Kasumi-1 (cell line): ENCODE measurements at regions not wholly inside any gene's neighbourhood (a gene's known extent, or its start where the extent isn't known, plus 50 kb on each side); places are given as distances from the start of the nearest gene placed in this dataset.
"Not testable (repeated sequence)": the region's sequence is repeated elsewhere in the genome, so short reads cannot be mapped to it uniquely, and the experiment has no call there.

Experiments used
- DNase-seq, 2 experiments: peaks; one replicate each; lab custom pipeline; 2025; lab: John Stamatoyannopoulos, UW

DNA sequence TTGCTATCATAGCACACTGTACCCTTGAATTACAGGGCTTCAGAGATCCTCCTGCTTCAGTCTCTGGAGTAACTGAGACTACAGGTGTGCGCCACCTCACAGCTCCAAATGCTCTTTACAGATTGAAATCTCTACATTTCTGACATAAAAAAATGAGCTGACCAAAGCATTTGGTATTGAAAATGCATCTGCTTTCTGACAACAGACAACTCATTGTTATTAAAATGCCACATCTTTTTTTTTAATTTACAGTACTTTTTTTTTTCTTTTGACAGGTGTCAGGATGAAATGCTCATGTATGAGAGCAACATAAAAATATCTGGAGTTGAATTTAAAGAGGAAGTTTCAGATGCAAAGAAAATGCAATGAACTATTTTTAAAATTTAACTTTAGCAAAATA, 764.5 kb downstream of the TRAM1L1 start:
- DNase-seq, result no peak

GRCh38 chr4:116303736-116304188, 781.6 kb downstream of the TRAM1L1 start:
- DNase-seq, result no peak

GRCh38 chr4:116302990-116303735, 782.2 kb downstream of the TRAM1L1 start:
- DNase-seq, result no peak

- no peak for DNase-seq
Observed at GRCh38 chr4:116275006-116275405, 810.4 kb downstream of the TRAM1L1 start.

DNA sequence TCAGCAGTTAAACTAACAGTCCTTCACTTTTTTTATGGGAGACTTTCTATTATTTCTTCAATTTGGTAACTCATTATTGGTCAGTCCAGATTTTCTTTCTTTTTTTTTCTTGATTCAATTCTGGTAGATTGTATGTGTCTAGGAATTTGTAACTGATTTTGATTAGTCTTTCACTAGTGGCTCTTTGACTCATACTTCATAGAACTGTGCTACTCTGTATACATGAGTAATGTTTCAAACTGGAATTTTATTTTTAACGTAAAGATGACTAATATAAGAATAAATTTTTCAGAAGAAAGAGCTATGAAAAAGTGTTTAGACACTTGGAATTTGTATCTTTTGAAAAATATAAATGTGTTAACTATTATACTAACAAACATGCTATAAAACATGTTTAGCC, 813.0 kb downstream of the TRAM1L1 start:
- no peak for DNase-seq

- DNase-seq, result peak; percentile 64 to 65
Observed at GRCh38 chr4:116260931-116261330, 824.4 kb downstream of the TRAM1L1 start.

GRCh38 chr4:116244771-116245170, 840.6 kb downstream of the TRAM1L1 start:
- DNase-seq, result no peak

DNA sequence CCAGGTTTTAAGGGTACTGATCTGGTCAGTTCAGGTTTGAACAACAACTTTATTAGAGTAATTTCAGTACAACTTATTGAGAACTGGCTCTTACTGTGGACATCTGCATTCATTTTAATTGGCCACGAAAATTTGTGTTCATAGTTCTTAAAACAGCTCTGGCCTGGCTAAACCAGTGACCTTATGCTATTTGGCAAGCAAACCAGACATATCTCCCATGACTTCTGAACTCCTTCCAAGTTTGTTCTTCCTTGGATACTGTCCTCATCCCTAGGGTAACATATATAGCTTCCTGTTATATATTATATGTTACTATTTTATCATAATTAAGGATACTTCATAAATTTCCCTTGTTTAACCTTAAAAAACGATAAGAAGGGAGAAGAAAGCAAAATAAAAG, 841.9 kb downstream of the TRAM1L1 start:
- DNase-seq, result no peak

- DNase-seq, result no peak
Observed at GRCh38 chr4:116233971-116234370, 851.4 kb downstream of the TRAM1L1 start.

DNA sequence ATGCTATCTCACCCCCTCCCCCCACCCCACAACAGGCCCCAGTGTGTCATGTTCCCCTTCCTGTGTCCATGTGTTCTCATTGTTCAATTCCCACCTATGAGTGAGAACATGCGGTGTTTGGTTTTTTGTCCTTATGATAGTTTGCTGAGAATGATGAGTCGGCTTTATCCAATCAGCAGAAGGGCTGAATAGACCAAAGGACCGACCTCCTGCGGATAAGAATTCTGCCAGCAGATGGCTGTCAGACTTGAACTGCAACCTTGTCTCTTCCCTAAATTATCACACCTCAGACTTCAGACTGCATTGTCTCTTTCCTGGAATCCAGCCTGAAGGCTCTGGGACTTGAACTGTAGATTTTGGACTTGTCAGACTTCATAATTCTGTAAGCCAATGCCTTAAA, 853.4 kb downstream of the TRAM1L1 start:
- DNase-seq, result peak; percentile 12 to 23

DNA sequence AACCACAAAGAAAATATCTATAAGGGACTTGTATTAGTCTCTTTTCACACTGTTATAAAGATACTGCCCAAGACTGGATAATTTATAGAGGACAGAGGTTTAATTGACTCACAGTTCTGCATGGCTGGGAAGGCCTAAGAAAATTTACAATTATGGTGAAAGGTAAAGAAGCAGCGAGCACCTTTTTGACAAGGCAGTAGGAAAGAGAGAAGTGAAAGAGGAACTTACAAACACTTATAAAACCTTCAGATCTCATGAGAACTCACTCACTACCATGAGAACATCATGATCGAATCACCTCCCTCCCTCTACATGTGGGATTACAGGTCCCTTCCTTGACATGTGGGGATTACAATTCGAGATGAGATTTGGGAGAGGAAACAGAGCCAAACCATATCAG, 856.0 kb downstream of the TRAM1L1 start:
- no peak for DNase-seq

GRCh38 chr4:116223040-116223732, 862.2 kb downstream of the TRAM1L1 start:
- no peak for DNase-seq

- no peak for DNase-seq
Observed at GRCh38 chr4:116217781-116218180, 867.6 kb downstream of the TRAM1L1 start.

DNA sequence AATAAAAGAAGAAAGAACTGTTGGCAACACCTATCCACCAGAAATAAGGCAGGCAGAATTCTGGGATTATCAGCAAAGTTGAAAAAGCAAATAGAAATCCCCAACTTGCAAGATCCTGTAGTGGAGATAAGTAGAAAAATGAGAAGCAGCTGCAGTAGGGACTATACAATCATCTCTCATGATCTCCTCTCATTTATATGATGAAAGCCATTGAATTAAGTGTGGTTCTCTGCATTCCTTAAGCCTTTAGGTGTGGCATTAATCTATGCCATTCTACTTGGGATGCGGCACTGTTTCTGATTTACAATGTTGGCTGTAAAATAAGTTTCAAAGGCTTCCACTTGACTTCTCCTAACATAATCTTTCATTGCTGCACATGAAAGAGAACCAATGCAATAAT, 869.8 kb downstream of the TRAM1L1 start:
- DNase-seq, result no peak

- no peak for DNase-seq
Observed at GRCh38 chr4:116202524-116202923, 882.9 kb downstream of the TRAM1L1 start.

DNA sequence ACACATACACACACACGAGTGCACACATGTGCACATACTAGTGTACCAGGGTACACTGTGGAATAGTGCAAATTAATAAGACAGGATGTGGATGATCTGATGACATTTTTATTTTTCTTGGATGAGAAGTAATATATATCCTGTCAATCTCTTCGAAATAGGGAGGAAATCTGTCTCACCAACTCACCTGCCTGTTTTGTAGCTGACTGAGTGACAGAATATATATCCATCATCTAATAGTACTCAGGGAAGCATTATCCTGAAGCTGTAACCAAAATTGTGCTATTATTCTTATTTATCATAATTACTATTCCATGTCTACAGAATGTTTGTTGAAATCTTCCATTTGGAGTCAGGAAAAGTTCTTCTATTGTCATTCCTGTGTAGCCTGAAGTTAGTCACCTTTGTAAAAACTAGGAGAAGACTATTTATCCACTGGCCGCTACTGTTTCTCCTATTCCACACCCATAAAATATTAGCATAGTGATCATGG, 888.0 kb downstream of the TRAM1L1 start:
- no peak for DNase-seq

GRCh38 chr4:116183241-116183640, 902.1 kb downstream of the TRAM1L1 start:
- DNase-seq, result no peak

DNA sequence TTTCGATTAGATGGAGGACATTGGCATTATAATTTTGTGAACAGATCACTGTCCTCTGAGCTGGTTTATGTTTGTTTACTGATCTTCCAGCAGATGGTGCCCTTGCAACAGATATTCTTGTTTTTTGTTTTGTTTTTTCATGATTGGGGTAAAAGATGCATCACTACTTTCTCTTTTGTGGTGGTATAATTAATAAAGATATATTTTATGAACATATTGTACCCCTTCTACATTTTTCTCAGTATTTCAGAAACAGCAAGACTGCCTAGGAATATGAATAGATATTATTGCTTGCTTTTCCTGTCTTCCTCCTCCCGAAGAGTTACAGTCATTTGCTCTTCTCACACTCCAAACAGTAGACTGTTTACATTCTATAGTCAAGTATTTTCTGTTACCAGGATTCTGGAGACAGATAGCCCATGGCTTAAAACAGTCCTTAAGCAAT, 905.2 kb downstream of the TRAM1L1 start:
- DNase-seq, result peak; percentile 26 to 50

- not testable (repeated sequence) for DNase-seq
Observed at GRCh38 chr4:116151371-116151770, 934.0 kb downstream of the TRAM1L1 start.

DNA sequence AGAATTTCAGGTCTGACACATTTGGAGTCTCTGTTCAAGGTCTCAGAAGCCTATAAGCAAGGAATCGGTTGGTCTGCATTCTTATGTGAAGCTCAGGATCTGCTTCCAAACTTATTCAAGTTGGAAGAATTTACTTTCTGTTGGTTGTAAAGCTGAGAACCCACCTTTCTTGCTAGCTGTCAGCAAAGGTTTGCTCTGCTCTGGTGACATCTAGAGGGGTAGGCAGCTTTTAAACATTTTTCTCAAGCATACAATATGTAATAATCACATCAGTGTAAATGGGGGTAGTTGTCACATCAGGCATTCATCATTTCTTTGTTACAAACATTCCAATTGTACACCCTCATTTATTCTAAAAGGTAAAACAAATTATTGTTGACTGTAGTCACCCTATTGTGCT, 935.2 kb downstream of the TRAM1L1 start:
- no peak for DNase-seq

DNA sequence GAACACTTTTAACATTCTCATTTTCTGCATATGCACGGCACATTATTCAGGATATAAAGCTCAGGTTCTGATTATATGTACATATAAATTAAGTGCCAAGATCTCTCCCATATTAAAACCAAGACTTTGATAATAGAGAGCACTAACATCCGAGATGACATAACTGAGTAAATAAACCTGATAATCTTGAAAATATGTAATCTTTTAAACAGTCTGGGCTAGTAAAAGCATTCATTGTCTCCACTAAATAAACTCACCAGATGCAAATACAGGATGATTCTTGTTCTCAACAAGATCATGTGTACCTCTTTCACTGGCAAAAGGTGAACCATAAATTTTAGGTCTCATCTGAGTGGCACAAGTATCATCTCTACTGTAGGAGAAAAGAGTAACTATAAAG, 942.2 kb downstream of the TRAM1L1 start:
- DNase-seq, result no peak

GRCh38 chr4:116132946-116133345, 952.4 kb downstream of the TRAM1L1 start:
- no peak for DNase-seq

DNA sequence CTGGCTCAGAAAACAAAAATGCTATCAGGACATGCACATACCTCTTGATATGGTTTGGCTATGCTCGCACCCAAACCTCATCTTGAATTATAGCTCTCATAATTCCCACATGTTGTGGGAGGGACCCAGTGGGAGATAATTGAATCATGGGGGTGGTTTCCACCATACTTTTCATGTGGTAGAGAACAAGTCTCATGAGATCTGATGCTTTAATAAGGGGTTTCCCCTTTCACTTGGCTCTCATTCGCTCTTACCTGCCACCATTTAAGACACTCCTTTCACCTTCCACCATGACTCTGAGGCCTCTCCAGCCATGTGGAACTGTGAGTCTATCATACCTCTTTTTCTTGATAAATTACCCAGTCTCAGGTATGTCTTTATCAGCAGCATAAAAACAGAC, 958.6 kb downstream of the TRAM1L1 start:
- no peak for DNase-seq
